HL-60 (cell line): ENCODE measurements at regions not wholly inside any gene's neighbourhood (a gene's known extent, or its start where the extent isn't known, plus 50 kb on each side); places are given as distances from the start of the nearest gene placed in this dataset.

Experiments used
- GABPA ChIP-seq: IDR thresholded peaks from 2 replicates; pipeline ENCODE4 v1.6.1; 2012; ENCODE audit warnings: low read depth
- POLR2AphosphoS5 ChIP-seq: IDR thresholded peaks from 2 replicates; pipeline ENCODE4 v1.6.1; 2012; ENCODE audit warnings: low read depth
- SPI1 ChIP-seq: IDR thresholded peaks from 2 replicates; pipeline ENCODE4 v1.6.1; 2012; ENCODE audit warnings: low read depth, mild to moderate bottlenecking, borderline replicate concordance
- TF ChIP-seq, protein P1 (sequence below): IDR thresholded peaks from one replicate; pipeline ENCODE4 v1.5.1; 2011; ENCODE audit warnings: low read length, control low read depth, inconsistent platforms; ENCODE audit not compliant: insufficient read depth
- TF ChIP-seq, protein P2 (sequence below): IDR thresholded peaks from 2 replicates; pipeline ENCODE4 v1.6.1; 2012; ENCODE audit warnings: low read depth; ENCODE audit not compliant: insufficient replicate concordance

GRCh38 chr3:164408326-164408725 lies 670.0 kb downstream of the SI start:
- TF ChIP-seq POLR2AphosphoS5 = no peak
- TF ChIP-seq, protein P1, sequence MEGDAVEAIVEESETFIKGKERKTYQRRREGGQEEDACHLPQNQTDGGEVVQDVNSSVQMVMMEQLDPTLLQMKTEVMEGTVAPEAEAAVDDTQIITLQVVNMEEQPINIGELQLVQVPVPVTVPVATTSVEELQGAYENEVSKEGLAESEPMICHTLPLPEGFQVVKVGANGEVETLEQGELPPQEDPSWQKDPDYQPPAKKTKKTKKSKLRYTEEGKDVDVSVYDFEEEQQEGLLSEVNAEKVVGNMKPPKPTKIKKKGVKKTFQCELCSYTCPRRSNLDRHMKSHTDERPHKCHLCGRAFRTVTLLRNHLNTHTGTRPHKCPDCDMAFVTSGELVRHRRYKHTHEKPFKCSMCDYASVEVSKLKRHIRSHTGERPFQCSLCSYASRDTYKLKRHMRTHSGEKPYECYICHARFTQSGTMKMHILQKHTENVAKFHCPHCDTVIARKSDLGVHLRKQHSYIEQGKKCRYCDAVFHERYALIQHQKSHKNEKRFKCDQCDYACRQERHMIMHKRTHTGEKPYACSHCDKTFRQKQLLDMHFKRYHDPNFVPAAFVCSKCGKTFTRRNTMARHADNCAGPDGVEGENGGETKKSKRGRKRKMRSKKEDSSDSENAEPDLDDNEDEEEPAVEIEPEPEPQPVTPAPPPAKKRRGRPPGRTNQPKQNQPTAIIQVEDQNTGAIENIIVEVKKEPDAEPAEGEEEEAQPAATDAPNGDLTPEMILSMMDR = no peak
- TF ChIP-seq, protein P2, sequence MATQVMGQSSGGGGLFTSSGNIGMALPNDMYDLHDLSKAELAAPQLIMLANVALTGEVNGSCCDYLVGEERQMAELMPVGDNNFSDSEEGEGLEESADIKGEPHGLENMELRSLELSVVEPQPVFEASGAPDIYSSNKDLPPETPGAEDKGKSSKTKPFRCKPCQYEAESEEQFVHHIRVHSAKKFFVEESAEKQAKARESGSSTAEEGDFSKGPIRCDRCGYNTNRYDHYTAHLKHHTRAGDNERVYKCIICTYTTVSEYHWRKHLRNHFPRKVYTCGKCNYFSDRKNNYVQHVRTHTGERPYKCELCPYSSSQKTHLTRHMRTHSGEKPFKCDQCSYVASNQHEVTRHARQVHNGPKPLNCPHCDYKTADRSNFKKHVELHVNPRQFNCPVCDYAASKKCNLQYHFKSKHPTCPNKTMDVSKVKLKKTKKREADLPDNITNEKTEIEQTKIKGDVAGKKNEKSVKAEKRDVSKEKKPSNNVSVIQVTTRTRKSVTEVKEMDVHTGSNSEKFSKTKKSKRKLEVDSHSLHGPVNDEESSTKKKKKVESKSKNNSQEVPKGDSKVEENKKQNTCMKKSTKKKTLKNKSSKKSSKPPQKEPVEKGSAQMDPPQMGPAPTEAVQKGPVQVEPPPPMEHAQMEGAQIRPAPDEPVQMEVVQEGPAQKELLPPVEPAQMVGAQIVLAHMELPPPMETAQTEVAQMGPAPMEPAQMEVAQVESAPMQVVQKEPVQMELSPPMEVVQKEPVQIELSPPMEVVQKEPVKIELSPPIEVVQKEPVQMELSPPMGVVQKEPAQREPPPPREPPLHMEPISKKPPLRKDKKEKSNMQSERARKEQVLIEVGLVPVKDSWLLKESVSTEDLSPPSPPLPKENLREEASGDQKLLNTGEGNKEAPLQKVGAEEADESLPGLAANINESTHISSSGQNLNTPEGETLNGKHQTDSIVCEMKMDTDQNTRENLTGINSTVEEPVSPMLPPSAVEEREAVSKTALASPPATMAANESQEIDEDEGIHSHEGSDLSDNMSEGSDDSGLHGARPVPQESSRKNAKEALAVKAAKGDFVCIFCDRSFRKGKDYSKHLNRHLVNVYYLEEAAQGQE = no peak
- TF ChIP-seq SPI1 = no peak
- no peak for TF ChIP-seq GABPA
